ENCODE measurements at regions not wholly inside any gene's neighbourhood (a gene's known extent, or its start where the extent isn't known, plus 50 kb on each side); places are given as distances from the start of the nearest gene placed in this dataset.
A peak's percentile ranks its signal among the peaks of the same experiment; 100 is the strongest.

- no peaks in the 10 kb centered on the region for H3K36me3 Mint-ChIP-seq (ENCODE audit: low read depth, unreplicated experiment)
- Histone ChIP-seq H3K27ac (ENCODE audit: low read depth, low read length) (no peak overlapping the region), H3K4me3 (ENCODE audit: insufficient read depth, low read depth, low read length) (no peak overlapping the region), H2AFZ (ENCODE audit: low read depth, low read length) (no peak overlapping the region), H3K4me2 (ENCODE audit: low read length) (no peak overlapping the region), H3K79me2 (ENCODE audit: insufficient read depth, low read length) (no peaks in the 10 kb centered on the region), H3K27me3 (ENCODE audit: insufficient read depth, low read length) (no peaks in the 10 kb centered on the region), H3K36me3 (ENCODE audit: insufficient read depth, low read length) (no peaks in the 10 kb centered on the region), H3K4me1 (ENCODE audit: insufficient read depth, low read length) (no peaks in the 10 kb centered on the region), H3K9me3 (ENCODE audit: insufficient read depth, low read depth, low read length) (no peaks in the 10 kb centered on the region), H4K20me1 (ENCODE audit: insufficient read depth, low read length) (no peaks in the 10 kb centered on the region), H3K9ac (ENCODE audit: low read length) (no peak overlapping the region)
- H3K27ac Mint-ChIP-seq (ENCODE audit: unreplicated experiment), result peak overlapping the region; percentile 83
- FAIRE-seq (no peak), DNase-seq (ENCODE audit: low read depth) (no peak)
- no peaks in the 10 kb centered on the region for H3K27me3 Mint-ChIP-seq (ENCODE audit: low read depth, unreplicated experiment)
- peaks cover 6% of the 10 kb centered on the region for H3K9me3 Mint-ChIP-seq (ENCODE audit: unreplicated experiment)
- H3K4me1 Mint-ChIP-seq (ENCODE audit: low read depth, unreplicated experiment), result peaks cover 37% of the 10 kb centered on the region
- no peak overlapping the region for H3K4me3 Mint-ChIP-seq (ENCODE audit: unreplicated experiment)
- no peak for TF ChIP-seq CTCF (IDR thresholded peaks at IDR 0.05; ENCODE audit: insufficient read depth, low read depth, low read length)
- no peak for TF ChIP-seq EZH2 (IDR thresholded peaks at IDR 0.05; ENCODE audit: insufficient read depth, low read length)
These were observed 758.3 kb upstream of the PCDH20 start for GRCh38 chr13:62173958-62174357.

DNA sequence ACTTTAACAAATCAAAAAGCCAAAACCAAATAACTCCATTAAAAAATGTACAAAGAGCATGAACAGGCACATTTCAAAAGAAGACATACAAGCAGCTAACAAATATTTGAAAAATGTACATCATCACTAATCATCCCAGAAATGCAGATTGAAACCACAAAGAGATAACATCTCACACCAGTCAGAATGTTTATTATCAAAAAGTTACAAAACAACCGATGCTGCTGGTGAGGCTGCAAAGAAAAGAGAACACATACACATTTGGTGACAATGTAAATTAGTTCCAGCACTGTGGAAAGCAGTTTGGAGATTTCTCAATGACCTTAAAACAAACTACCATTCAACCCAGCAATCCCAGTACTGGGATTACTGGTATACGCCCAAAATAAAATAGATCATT, 756.0 kb upstream of the PCDH20 start:
- Mint-ChIP-seq H3K27me3 (ENCODE audit: low read depth, unreplicated experiment) (no peaks in the 10 kb centered on the region), H3K27ac (ENCODE audit: unreplicated experiment) (peak overlapping the region; percentile 72), H3K4me3 (ENCODE audit: unreplicated experiment) (no peak overlapping the region), H3K4me1 (ENCODE audit: low read depth, unreplicated experiment) (peaks cover 32% of the 10 kb centered on the region), H3K9me3 (ENCODE audit: unreplicated experiment) (no peaks in the 10 kb centered on the region), H3K36me3 (ENCODE audit: low read depth, unreplicated experiment) (no peaks in the 10 kb centered on the region)
- Histone ChIP-seq H3K9me3 (ENCODE audit: insufficient read depth, low read depth, low read length) (no peaks in the 10 kb centered on the region), H3K79me2 (ENCODE audit: insufficient read depth, low read length) (no peaks in the 10 kb centered on the region), H3K27ac (ENCODE audit: low read depth, low read length) (no peak overlapping the region), H3K4me1 (ENCODE audit: insufficient read depth, low read length) (no peaks in the 10 kb centered on the region), H4K20me1 (ENCODE audit: insufficient read depth, low read length) (no peaks in the 10 kb centered on the region), H3K9ac (ENCODE audit: low read length) (no peak overlapping the region), H3K4me3 (ENCODE audit: insufficient read depth, low read depth, low read length) (no peak overlapping the region), H3K27me3 (ENCODE audit: insufficient read depth, low read length) (no peaks in the 10 kb centered on the region), H3K4me2 (ENCODE audit: low read length) (no peak overlapping the region), H2AFZ (ENCODE audit: low read depth, low read length) (no peak overlapping the region), H3K36me3 (ENCODE audit: insufficient read depth, low read length) (no peaks in the 10 kb centered on the region)
- FAIRE-seq, result no peak
- DNase-seq (ENCODE audit: low read depth), result no peak
- TF ChIP-seq CTCF (IDR thresholded peaks at IDR 0.05; ENCODE audit: insufficient read depth, low read depth, low read length) (no peak), EZH2 (IDR thresholded peaks at IDR 0.05; ENCODE audit: insufficient read depth, low read length) (no peak)

DNA sequence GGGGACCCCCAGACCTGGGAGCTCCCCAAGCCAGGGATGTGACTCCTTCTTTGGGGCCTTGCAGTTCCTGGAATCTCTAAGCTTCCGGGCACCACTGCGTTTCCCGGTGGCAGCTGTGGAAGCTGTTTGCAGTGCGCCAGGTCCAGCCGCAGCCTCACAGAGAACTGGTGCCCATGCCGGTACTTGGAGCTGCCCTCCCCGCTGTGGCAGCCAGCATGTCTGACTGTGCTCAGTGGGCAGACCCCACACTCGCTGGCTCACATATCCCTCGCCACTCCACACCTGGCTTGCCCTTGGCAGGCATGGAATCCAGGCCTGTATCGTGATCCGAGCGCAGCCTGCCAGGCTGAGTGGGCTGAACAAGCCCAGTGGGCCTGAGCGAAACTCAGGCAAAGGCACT, 753.2 kb upstream of the PCDH20 start:
- Mint-ChIP-seq H3K9me3 (ENCODE audit: unreplicated experiment) (peaks cover 3% of the 10 kb centered on the region), H3K4me1 (ENCODE audit: low read depth, unreplicated experiment) (peaks cover 10% of the 10 kb centered on the region), H3K36me3 (ENCODE audit: low read depth, unreplicated experiment) (no peaks in the 10 kb centered on the region), H3K27ac (ENCODE audit: unreplicated experiment) (no peak overlapping the region), H3K4me3 (ENCODE audit: unreplicated experiment) (no peak overlapping the region), H3K27me3 (ENCODE audit: low read depth, unreplicated experiment) (no peaks in the 10 kb centered on the region)
- Histone ChIP-seq H2AFZ (ENCODE audit: low read depth, low read length) (no peak overlapping the region), H3K4me1 (ENCODE audit: insufficient read depth, low read length) (no peaks in the 10 kb centered on the region), H3K27ac (ENCODE audit: low read depth, low read length) (no peak overlapping the region), H3K27me3 (ENCODE audit: insufficient read depth, low read length) (no peaks in the 10 kb centered on the region), H3K4me3 (ENCODE audit: insufficient read depth, low read depth, low read length) (no peak overlapping the region), H4K20me1 (ENCODE audit: insufficient read depth, low read length) (no peaks in the 10 kb centered on the region), H3K79me2 (ENCODE audit: insufficient read depth, low read length) (no peaks in the 10 kb centered on the region), H3K36me3 (ENCODE audit: insufficient read depth, low read length) (no peaks in the 10 kb centered on the region), H3K4me2 (ENCODE audit: low read length) (no peak overlapping the region), H3K9me3 (ENCODE audit: insufficient read depth, low read depth, low read length) (no peaks in the 10 kb centered on the region), H3K9ac (ENCODE audit: low read length) (no peak overlapping the region)
- FAIRE-seq (no peak), DNase-seq (ENCODE audit: low read depth) (no peak)
- TF ChIP-seq EZH2 (IDR thresholded peaks at IDR 0.05; ENCODE audit: insufficient read depth, low read length), result no peak
- TF ChIP-seq CTCF (IDR thresholded peaks at IDR 0.05; ENCODE audit: insufficient read depth, low read depth, low read length), result no peak

Measured in astrocyte (in vitro differentiated cells and primary cell).